Gastroesophageal sphincter (tissue), 3 donors: ENCODE measurements at regions not wholly inside any gene's neighbourhood (a gene's known extent, or its start where the extent isn't known, plus 50 kb on each side); places are given as distances from the start of the nearest gene placed in this dataset.

Experiments used
- CTCF ChIP-seq, 4 experiments: fragments of 200-600 bp in 2 of 4; fragments of 450-650 bp in 2 of 4; sonication (generic) in 1 of 4; IDR thresholded peaks; one replicate each; pipeline ENCODE4 v1.5.1; 2017 to 2019; ENCODE audit warnings: antibody characterized with exemption in 4 of 4, mild to moderate bottlenecking in 2 of 4, moderate library complexity in 2 of 4
- EP300 ChIP-seq: sonication (generic); formaldehyde crosslinking; IDR thresholded peaks from one replicate; pipeline ENCODE4 v1.6.1; 2017; ENCODE audit warnings: antibody characterized with exemption, mild to moderate bottlenecking

- TF ChIP-seq CTCF (IDR thresholded peaks at IDR 0.05), result no peak
- no peak for TF ChIP-seq EP300
Observed at GRCh38 chr10:100664316-100665149, 80.8 kb upstream of the PAX2 start.
